Heart left ventricle (tissue), 16 donors: ENCODE measurements at regions not wholly inside any gene's neighbourhood (a gene's known extent, or its start where the extent isn't known, plus 50 kb on each side); places are given as distances from the start of the nearest gene placed in this dataset.

ENCODE experiments used
- ATAC-seq, 4 donors: fragments of 200-7000 bp; cut with Tn5 transposase; one replicate each; pipeline ENCODE4 v1.9.1; 2020 to 2022; ENCODE audit warnings: moderate library complexity in 4 of 4, mild to moderate bottlenecking in 3 of 4, moderate number of reproducible peaks in 1 of 4
- DNase-seq, 5 donors: peaks; one replicate each; pipeline ENCODE4 v3.0.0-alpha.2; 2020
- H3K27ac ChIP-seq, 12 donors: fragments of 200-600 bp; sonication (generic) in 4 of 12; one replicate each; pipeline versions ENCODE4 v1.5.0 to v1.8.0; 2016 to 2022; ENCODE audit warnings: mild to moderate bottlenecking in 2 of 12
- H3K27me3 ChIP-seq, 9 donors: fragments of 200-600 bp; sonication (generic) in 2 of 9; one replicate each; pipeline versions ENCODE4 v1.5.1 to v1.8.0; 2016 to 2022; ENCODE audit warnings: mild to moderate bottlenecking in 3 of 9
- H3K36me3 ChIP-seq, 9 donors: fragments of 200-600 bp; sonication (generic) in 2 of 9; one replicate each; pipeline versions ENCODE4 v1.5.0 to v1.8.0; 2018 to 2022; ENCODE audit warnings: mild to moderate bottlenecking in 2 of 9
- H3K4me1 ChIP-seq, 12 donors: fragments of 200-600 bp; sonication (generic) in 4 of 12; one replicate each; pipeline versions ENCODE4 v1.5.0 to v1.8.0; 2016 to 2022; ENCODE audit warnings: mild to moderate bottlenecking in 3 of 12
- H3K4me3 ChIP-seq, 12 donors: fragments of 200-600 bp; sonication (generic) in 4 of 12; one replicate each; pipeline versions ENCODE4 v1.5.0 to v1.8.0; 2017 to 2022; ENCODE audit warnings: mild to moderate bottlenecking in 9 of 12, moderate library complexity in 4 of 12
- H3K9me3 ChIP-seq, 12 donors: fragments of 200-600 bp; sonication (generic) in 4 of 12; one replicate each; pipeline versions ENCODE4 v1.5.0 to v1.8.0; 2016 to 2022; ENCODE audit warnings: mild to moderate bottlenecking in 1 of 12
- POLR2A ChIP-seq, 2 donors: fragments of 450-650 bp; IDR thresholded peaks; one replicate each; pipeline ENCODE4 v1.6.1; 2017; ENCODE audit warnings: antibody characterized with exemption in 2 of 2, mild to moderate bottlenecking in 2 of 2, moderate library complexity in 2 of 2
- WGBS, 4 donors: extraction: QIAGEN DNeasy Blood & Tissue Kit in 2 of 4; methylation state at CpG; one replicate each; pipeline versions ENCODE4 v1.1.5 to v1.1.7; 2013 to 2018; 5-methylcytosine and 5-hydroxymethylcytosine counted together
- intact Hi-C, 10 donors: fragments of 100-400 bp; cut with DNase I; formaldehyde crosslinking; loops; one replicate each; pipeline versions ENCODE4 v1.11.1 to v1.14.2; 2022
- TF ChIP-seq, protein P1 (sequence below), 12 donors: fragments of 200-600 bp; sonication (generic) in 4 of 12; IDR thresholded peaks; one replicate each; pipeline versions ENCODE4 v1.5.0 to v1.8.0; 2018 to 2022; ENCODE audit warnings: antibody characterized with exemption in 12 of 12, mild to moderate bottlenecking in 5 of 12
- donor health status: ischemic (EF 13 %, LVEDD 7.1; RV severe dilation, severe dysfunction).
- donor health status: healthy with polysubstance abuse.
- donor health status: DM: no; HTN: yes; CAD: no.
- donor health status: DM: no; HTN: no; CAD: no.
- donor health status: ischemic (EF 25% LVEDD 6.9; RV normal size, moderate dysfunction).
- donor health status: ischemic (EF 25% LVEDD 5.7; RV mildly dilated, moderate dysfunction).
- donor health status: healthy.
- donor health status: DM: yes; HTN: yes; CAD: no.
- donor health status: ischemic (EF 35%, LVEDD 5.7; RV mildly dilated, moderate dysfunction).
- donor health status: nonischemic (EF 11% LVEDD 7.7; RV severe dilation, severe dysfunction).
- donor health status: DM: yes; HTN: yes; CAD: no.
- donor health status: PGD.
- donor health status: ischemic (EF 29% LVEDD 5.4; RV normal size, mild dysfunction).
- donor health status: nonischemic (EF 23%, LVEDD 6.1; RV moderate dilation, normal function).

DNA sequence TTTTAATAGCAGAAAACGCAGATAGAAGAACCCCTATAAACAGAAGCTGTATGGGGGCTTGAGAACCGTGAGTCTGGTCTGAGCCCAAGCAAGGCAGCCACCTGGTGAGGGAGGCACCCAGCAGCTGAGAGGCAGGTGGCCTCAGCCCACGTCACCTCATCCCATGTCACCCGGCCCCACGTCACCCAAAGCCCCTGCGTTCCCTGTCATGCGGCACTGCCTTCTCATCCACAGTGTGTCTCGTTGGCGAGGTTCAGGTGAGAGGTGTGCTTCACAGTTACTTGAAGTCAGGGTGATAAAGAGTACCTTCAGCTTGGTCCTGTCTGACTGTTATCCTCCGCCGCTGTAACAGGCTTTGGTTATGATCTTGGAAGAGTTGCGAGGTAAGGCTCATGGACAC lies 80.6 kb upstream of the IRX4 start:
- Histone ChIP-seq H3K4me3 (no peak overlapping the region), H3K36me3 (no peaks in the 10 kb centered on the region), H3K4me1 (no peaks in the 10 kb centered on the region), H3K27ac (no peak overlapping the region), H3K27me3 (no peaks in the 10 kb centered on the region), H3K9me3 (no peaks in the 10 kb centered on the region)
- ATAC-seq (no peak), DNase-seq (no peak)
- WGBS, 4 donors = 85 to 94% (median 91%) methylated on average over 12 of the region's 12 CpGs
- intact Hi-C loops = no loop called here
- no peak for TF ChIP-seq POLR2A (IDR thresholded peaks at IDR 0.05)
- TF ChIP-seq, protein P1, sequence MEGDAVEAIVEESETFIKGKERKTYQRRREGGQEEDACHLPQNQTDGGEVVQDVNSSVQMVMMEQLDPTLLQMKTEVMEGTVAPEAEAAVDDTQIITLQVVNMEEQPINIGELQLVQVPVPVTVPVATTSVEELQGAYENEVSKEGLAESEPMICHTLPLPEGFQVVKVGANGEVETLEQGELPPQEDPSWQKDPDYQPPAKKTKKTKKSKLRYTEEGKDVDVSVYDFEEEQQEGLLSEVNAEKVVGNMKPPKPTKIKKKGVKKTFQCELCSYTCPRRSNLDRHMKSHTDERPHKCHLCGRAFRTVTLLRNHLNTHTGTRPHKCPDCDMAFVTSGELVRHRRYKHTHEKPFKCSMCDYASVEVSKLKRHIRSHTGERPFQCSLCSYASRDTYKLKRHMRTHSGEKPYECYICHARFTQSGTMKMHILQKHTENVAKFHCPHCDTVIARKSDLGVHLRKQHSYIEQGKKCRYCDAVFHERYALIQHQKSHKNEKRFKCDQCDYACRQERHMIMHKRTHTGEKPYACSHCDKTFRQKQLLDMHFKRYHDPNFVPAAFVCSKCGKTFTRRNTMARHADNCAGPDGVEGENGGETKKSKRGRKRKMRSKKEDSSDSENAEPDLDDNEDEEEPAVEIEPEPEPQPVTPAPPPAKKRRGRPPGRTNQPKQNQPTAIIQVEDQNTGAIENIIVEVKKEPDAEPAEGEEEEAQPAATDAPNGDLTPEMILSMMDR (IDR thresholded peaks at IDR 0.05) = no peak

DNA sequence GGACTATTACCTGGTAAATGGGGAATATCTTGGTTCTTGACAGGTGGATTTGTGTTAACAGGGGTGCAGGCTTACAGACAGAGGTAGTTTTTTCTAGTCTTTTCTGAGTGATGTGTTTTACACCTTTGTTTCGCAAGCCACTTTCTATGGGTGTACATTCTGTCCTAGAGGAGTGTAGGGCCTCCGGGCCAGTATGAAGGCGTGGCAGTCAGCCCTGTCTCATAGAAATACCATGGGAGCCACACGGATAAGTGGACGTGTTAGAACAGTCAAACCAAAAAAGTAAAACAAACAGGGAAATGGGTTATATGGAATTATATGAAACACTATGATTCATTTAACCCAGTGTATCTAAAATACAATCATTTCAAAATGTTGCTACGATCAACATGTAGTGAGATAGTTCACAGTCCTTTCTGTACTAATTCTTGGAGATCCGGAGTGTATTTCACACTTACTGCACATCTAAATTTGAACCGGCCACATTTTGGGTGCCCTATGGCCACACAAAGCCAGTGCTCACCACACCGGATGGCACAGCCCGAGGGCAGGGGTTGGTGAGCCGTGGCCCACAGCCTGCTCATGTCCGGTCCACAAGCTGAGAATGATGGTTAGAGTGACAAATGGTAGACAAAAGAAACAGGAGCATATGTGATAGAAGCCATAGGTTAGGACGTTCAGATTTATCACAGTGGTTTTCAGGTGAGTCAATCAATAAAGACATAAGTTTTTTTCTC lies 80.1 kb upstream of the IRX4 start:
- DNase-seq (no peak), ATAC-seq (no peak)
- WGBS, 4 donors = 85 to 90% (median 89%) methylated on average over 13 of the region's 13 CpGs
- no peak overlapping the region for H3K4me3 ChIP-seq
- H3K27me3 ChIP-seq = no peaks in the 10 kb centered on the region
- no peaks in the 10 kb centered on the region for H3K9me3 ChIP-seq
- intact Hi-C loops = no loop called here
- no peak for TF ChIP-seq POLR2A (IDR thresholded peaks at IDR 0.05)
- TF ChIP-seq, protein P1 (IDR thresholded peaks at IDR 0.05) = no peak
- no peaks in the 10 kb centered on the region for H3K4me1 ChIP-seq
- no peak overlapping the region for H3K27ac ChIP-seq
- no peaks in the 10 kb centered on the region for H3K36me3 ChIP-seq

DNA sequence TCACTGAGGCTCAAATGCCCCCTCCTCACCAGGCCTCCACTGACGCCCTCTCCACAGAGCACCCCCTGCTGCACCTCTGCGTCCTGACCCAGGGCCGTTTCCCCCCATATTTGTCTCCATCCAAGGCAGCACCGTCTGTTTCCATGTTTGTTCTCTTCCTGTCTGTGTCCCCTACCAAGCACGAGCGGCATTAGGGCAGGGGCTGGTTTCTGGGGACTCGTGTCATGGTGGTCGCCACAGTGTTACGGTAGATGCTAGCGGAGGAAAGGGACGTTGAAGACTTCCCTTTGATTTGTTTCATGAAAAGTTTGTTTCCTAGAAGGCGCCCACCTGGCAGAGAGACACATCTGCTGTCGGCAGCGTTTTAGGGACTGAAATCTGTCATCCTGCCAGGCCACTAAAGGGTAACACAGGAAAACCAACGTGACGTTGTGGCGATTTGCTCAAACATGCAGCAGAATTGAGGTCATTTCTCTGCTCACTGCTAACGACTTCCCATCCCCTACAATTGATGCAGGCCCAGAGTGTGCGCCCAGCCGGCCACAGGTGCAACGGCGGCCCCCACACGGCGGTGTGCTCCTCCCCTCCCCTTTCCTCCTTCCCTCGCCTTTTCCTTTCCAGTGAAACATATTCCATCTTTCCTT lies 79.3 kb upstream of the IRX4 start:
- H3K4me1 ChIP-seq = no peaks in the 10 kb centered on the region
- no peaks in the 10 kb centered on the region for H3K9me3 ChIP-seq
- no peaks in the 10 kb centered on the region for H3K36me3 ChIP-seq
- H3K4me3 ChIP-seq = no peak overlapping the region
- no peak for ATAC-seq
- H3K27me3 ChIP-seq = no peaks in the 10 kb centered on the region
- no peak for DNase-seq
- TF ChIP-seq, protein P1 (IDR thresholded peaks at IDR 0.05) = no peak
- no peak for TF ChIP-seq POLR2A (IDR thresholded peaks at IDR 0.05)
- WGBS, 4 donors = 77 to 82% (median 81%) methylated on average over 25 of the region's 25 CpGs
- H3K27ac ChIP-seq = no peak overlapping the region
- intact Hi-C loops = no loop called here

DNA sequence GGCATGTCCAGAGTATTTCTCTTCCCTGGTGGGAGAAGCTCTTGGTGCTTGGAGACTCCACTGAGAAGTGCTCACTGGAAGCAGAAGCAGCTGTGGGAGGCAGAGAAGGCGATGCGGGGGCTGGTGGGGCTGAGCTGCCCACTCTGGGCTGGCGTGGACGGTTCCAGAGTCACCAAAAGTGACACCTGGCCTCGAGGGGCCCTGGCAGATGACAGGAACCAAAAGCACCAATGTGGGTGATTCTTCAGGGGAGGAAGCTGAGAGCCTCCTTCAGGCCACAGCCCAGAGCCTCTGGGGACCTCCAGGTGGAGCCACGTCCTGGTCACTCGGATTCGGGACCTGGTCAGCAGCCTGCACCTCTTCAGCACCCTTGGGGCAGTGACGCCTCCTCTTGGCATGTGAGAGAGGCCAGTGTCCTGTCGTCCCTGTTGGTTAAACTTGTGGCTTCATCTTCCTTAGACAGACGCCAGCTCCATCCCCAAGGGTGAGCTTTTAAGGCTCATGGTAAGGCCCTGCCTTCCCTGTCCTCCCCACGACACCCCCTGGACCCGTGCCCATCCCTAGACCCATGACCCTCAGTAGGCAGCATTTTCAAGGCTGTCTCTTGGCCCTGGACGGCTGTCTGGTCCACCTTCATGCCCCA lies 78.7 kb upstream of the IRX4 start:
- no peak overlapping the region for H3K27ac ChIP-seq

More for the DNA sequence above, 78.7 kb upstream of the IRX4 start:
- no peaks in the 10 kb centered on the region for H3K36me3 ChIP-seq
- DNase-seq = no peak
- H3K27me3 ChIP-seq = no peaks in the 10 kb centered on the region
- no peaks in the 10 kb centered on the region for H3K9me3 ChIP-seq
- intact Hi-C loops = no loop called here
- ATAC-seq = no peak
- H3K4me3 ChIP-seq = no peak overlapping the region
- no peak for TF ChIP-seq POLR2A (IDR thresholded peaks at IDR 0.05)
- TF ChIP-seq, protein P1 (IDR thresholded peaks at IDR 0.05) = no peak
- WGBS, 4 donors = 74 to 90% (median 79%) methylated on average over 12 to 14 of the region's 14 CpGs
- no peaks in the 10 kb centered on the region for H3K4me1 ChIP-seq
